Lung microvascular endothelial cell (primary cell): ENCODE measurements at regions not wholly inside any gene's neighbourhood (a gene's known extent, or its start where the extent isn't known, plus 50 kb on each side); places are given as distances from the start of the nearest gene placed in this dataset.

Source experiments
- DNase-seq, 2 donors: peaks; one replicate each; pipeline versions ENCODE4 v3.0.0 to v3.0.0-alpha.2; 2010; ENCODE audit warnings: low read depth in 2 of 2

- no peak for DNase-seq
Observed at GRCh38 chr6:133583907-133584427, 304.9 kb upstream of the TCF21 start.

GRCh38 chr6:133584823-133585222 is 304.1 kb upstream of the TCF21 start:
- no peak for DNase-seq

GRCh38 chr6:133585978-133586377 is 302.9 kb upstream of the TCF21 start:
- no peak for DNase-seq

DNA sequence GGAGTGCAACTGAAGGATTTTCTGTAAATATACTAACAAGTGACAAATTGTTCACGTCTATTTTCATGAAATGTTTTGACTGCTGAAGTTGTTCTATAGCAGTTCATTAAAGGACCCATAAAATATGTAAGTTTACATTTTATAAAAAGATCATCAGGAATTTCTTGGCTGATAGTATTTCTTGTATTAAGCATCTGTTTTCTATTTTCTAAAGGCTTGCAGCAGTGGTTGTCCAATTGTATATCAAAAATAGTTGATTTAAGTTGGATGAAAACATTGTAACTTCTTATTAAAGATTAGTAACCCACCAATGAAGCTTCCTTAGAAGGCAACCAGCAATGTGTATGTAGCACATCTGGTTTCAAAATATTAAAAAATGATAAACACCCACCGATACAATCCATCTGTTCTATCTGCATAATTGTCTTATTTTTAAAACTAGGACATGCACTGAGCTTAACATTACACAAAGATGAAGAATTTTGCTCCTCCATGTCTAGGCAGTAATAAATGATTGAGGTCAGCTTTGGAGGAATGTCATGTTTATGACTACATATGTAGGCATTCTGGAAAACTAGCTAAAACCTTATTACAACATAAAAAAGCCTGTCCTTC is 301.3 kb upstream of the TCF21 start:
- DNase-seq, result no peak

DNA sequence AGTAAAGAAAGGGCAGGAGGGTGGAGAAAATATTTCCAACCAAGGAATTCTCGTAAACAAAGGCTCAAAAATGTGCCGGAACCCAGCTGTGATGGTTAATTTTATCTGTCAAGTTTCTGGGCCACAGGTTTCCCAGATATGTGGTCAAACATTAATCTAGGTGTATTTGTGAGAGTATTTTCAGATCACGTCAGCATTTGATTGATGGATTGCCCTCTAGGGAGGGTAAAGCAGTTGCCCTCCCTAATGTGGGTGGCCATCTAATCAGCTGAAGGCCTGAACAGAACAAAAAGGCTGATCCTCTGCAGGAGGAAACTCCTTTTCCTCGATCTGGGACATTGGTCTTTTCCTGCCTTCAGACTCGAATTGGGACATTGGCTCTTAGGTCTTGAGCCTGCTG is 298.7 kb upstream of the TCF21 start:
- DNase-seq, result no peak

- DNase-seq, result no peak
Observed at GRCh38 chr6:133590814-133591213, 298.1 kb upstream of the TCF21 start.

DNA sequence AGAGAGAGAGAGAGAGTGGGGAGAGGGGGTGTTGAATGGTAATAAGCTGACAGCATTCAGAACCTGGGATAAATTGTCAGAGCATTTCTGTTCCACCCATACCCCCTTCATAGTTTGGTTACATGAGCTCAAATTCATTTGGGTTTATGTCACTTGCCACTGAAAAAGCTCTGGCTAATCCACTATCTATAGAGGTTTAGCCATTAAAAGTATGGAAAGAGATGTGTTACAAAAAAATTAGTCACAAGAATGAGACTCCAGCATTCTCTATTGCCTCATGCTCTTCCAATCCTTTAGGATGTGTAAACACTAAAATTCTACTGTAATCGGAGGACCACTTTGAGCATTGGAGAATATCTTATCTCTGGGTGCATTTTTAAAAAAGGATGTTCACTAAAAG is 297.6 kb upstream of the TCF21 start:
- DNase-seq, result no peak

DNA sequence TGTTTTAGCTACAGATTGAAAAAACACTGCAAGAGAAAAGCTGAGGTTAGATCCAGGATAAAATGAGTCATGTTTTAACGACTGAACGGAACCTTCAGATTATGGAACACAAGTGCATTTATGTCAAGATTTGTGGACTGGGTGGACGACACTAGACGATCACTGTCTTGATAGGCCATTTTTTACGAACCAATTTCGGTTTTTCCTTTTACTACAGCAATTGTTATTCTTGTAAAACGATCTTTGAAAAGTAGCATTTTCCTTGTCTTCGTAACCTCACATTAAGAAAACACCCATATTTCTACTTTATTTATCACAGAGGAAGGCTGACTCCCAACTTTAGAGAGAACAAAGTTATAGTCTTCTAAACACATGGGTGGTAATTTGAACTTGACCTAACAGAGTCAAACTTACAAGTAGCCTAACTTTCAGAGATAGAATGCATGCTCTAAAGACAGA is 294.2 kb upstream of the TCF21 start:
- DNase-seq, result no peak

DNA sequence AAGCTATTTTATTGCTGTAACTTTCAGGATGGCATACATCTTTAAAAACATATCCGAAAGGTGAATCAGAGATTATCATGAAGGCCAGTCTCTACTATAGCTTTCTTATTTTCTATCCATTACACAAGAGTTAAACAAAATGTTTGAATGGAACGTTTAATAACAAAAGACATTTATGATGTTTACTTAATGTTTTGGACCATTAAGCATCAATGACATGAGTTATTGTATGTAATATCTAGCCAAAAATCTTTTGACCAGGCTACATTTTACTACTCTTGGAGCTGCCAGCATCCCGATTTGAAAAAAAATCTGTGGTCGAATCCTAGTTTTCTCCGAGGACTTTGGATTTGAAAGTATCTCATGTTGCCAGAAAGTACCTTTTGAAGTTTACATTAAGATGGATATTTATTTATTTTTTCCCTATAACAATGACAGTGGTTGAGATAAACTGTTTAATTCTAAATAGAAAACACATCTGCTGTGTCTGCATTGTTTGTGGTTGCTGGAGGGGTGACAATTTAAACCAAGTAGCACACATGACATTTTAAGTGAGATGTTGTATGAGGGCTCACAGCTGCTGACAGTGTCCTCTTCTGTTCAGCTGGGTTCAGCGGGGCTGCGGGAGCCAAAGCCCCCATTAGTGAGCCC is 293.7 kb upstream of the TCF21 start:
- DNase-seq, result no peak

- no peak for DNase-seq
Observed at GRCh38 chr6:133606852-133607251, 282.1 kb upstream of the TCF21 start.

DNA sequence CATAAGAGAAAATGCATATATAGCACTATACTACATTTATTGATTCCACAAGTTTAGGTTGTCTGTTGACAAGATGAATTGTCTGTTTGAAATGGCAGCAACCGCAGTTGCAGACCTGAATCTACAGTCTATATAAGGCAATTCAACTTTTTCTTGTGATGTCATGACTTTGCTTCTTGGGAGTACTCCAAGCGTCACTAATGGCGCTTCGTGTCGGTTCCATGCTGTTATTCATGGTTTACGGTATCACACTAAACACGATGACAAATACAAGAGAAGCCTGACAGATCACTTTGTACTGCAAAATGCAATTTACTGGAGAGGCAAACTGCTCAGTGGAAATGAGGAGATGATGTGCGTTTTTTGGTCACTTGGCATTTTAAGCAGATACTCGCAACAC is 280.3 kb upstream of the TCF21 start:
- no peak for DNase-seq

GRCh38 chr6:133609415-133610226 is 279.3 kb upstream of the TCF21 start:
- DNase-seq, result peak; percentile 52 to 99

- peak in 1 of 2 donors; percentile 36 for DNase-seq
Observed at GRCh38 chr6:133610227-133610840, 278.6 kb upstream of the TCF21 start.

DNA sequence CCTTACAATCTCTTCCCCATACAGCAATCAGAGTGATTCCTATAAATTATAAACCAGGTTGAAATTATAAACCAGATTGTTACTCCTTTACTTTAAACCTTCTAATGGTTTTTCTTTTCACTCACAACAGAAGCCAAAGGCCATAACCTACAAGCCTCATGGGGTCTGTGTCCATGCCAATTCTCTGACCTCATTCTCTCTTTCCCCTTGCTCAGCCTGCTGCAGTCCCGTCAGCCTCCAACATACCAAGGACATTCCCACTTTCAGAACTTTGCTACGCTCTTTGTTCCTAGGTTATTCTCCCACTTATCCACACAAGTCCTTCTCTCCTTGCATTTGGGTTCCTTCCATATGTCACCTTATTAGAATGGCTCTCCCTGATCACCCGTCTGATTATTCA is 277.9 kb upstream of the TCF21 start:
- DNase-seq, result no peak

- DNase-seq, result no peak
Observed at GRCh38 chr6:133612459-133612858, 276.5 kb upstream of the TCF21 start.

DNA sequence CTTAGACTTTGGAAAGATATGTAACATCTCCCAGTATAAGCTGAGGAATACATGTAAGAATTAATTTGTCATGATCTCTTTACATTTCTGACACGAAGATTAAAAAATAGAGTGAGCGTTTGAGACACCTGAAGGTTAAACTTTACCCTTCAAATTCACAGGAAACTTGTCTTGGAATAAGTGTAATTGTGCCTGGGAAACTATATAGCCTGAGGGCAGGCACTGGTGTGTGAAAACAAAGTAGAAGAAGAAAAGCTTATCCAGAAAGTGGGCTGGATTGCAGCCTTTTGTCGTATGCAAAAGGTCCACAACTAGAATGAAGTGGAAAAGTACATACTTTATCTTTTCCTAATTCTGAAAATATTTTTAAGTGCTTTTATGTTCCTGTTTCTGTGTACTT is 275.7 kb upstream of the TCF21 start:
- no peak for DNase-seq

- peak in 1 of 2 donors; percentile 21 for DNase-seq
Observed at GRCh38 chr6:133621751-133622150, 267.2 kb upstream of the TCF21 start.

DNA sequence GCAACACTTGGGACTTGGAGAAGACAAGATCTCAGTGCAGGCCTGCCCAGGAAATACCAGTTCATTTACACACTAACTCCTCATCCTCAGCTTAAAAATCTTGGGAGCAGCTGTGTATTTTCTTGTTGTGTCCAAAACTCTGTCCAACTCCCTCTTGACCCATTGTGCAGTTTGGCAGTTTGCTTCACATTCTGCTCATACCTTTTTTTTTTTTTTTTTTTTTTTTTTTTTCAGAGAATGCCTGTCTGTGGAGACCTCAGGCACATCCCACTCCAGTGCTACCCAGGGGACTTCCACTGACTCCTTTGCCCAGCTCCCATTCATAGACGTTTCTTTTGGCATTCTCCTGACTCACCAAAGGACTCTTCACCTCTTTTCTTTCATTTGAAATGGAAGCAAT is 265.8 kb upstream of the TCF21 start:
- peak in 1 of 2 donors; percentile 17 for DNase-seq

DNA sequence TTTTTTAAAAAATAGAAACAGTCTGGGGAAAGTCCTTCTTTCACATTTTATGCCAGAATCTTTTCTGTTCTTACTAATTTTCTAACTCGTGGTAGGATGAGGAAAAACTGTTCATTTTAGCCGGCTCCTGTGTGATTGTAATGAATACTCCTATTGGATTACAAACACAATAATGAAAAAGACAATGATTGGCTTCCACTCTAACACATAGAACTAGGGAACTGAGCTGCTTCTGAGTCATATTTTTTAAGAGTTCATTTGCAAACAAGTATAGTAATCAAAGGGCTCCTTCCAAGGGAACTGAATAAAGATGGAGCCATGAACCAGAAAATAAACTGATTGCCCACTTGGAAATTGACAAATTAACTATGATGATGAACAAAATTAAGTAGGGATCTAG is 265.3 kb upstream of the TCF21 start:
- no peak for DNase-seq

DNA sequence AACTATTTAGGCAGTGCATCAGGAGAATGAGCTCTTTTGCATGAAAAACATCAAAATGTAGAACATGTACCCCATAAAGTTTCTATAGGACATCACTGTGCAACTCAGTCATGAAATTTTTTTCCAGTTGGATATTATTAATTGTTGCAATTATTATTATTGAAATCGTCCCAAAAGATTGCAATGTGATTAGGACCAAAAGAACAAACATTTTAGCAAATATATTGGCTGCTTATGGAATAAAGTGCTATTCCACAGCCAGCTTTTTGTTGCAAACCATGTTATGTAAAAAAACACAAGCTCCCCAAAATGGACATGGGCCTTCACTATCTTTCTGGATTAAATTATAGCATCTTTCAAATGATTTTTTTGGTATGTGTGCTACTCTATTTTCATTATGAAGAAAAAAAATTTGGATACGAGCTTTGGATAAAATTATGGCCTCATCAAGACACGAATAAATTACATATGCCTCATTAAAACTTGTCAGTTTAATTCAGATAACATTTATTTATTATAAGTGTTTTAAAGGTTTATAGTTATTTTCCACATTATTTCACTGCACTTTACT is 262.7 kb upstream of the TCF21 start:
- DNase-seq, result no peak

GRCh38 chr6:133629970-133630369 is 258.9 kb upstream of the TCF21 start:
- DNase-seq, result no peak

DNA sequence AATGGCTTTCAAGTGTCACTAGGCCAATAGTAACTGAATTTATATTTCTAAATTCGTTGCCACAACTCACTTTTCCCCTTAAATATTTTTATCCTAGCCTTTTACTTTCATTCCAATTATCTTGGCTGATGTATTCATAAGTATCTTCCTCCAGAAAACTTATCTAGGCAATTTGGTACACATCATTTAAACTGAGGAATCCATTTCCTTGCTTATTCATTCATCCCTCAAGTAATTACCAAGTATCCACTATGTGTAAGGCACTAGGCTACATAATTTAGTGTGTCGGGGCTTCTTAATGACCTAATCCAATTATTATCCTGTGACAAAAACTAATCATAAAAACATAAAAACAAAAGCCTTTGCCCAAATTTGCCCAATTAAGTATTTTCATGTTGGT is 258.3 kb upstream of the TCF21 start:
- DNase-seq, result no peak
